Astrocyte of the cerebellum (primary cell): ENCODE measurements at regions not wholly inside any gene's neighbourhood (a gene's known extent, or its start where the extent isn't known, plus 50 kb on each side); places are given as distances from the start of the nearest gene placed in this dataset.

Experiments used
- DNase-seq: peaks from one replicate; pipeline ENCODE4 v3.0.0-alpha.2; 2011; ENCODE audit warnings: low read depth
- H3K4me3 ChIP-seq: 2 replicates; pipeline ENCODE4 v1.5.1; 2011; ENCODE audit warnings: mild to moderate bottlenecking, low read depth, low read length, moderate library complexity
- CTCF ChIP-seq: IDR thresholded peaks from 2 replicates; pipeline ENCODE4 v1.5.1; 2012; ENCODE audit warnings: low read length, low read depth, moderate library complexity, mild to moderate bottlenecking; ENCODE audit errors: missing control alignments
- in situ Hi-C: cut with HindIII; loops from 2 replicates; pipeline ENCODE4 v1.10.0; 2017; ENCODE audit warnings: low sequenced_read_pairs

DNA sequence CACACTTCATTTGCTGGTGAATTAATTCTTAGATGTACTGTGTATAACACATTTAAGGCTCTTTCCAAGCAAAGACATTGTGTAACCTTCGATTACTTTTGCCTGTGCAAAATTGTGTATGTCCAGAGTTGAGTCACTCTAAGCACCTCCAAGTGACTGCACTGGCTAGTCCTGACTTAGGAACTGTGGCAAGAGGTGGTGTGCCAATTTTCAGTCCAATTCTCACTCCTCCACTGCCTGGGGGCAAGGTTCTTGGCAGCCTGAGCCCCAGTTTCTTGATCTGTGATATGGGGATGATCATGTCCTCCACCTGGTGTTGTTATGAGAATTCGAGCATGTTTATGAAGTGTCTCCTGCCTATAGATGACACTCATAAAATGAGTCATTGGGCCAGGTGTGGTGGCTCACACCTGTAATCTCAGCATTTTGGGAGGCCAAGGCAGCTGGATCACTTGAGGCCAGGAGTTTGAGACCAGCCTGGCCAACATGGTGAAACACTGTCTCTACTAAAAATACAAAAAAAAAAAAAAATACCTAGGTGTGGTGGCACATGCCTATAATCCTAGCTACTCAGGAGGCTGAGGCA lies 105.3 kb upstream of the CDYL start:
- in situ Hi-C loops, result no loop called here
- H3K4me3 ChIP-seq, result no peak overlapping the region
- no peak for DNase-seq
- no peak for TF ChIP-seq CTCF

DNA sequence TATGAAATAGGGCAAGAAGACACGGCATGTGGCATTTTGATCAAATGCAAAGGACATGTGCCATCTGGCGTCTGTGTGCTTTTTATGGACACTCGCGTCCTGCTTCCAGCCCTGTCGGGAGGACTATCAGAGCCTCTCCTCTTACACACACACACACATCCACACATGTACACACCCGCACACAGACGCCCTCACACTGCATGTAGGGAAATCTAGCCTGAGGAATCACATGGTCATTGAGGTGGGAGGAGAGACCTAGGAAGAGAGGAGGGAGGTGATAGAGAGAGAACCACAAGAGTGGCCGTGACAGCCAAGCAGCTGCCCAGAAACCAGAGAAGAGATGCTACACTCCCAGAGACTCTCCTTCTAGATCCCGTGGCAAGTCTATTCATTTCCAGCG lies 105.9 kb upstream of the CDYL start:
- in situ Hi-C loops, result no loop called here
- no peak overlapping the region for H3K4me3 ChIP-seq
- no peak for DNase-seq
- no peak for TF ChIP-seq CTCF

DNA sequence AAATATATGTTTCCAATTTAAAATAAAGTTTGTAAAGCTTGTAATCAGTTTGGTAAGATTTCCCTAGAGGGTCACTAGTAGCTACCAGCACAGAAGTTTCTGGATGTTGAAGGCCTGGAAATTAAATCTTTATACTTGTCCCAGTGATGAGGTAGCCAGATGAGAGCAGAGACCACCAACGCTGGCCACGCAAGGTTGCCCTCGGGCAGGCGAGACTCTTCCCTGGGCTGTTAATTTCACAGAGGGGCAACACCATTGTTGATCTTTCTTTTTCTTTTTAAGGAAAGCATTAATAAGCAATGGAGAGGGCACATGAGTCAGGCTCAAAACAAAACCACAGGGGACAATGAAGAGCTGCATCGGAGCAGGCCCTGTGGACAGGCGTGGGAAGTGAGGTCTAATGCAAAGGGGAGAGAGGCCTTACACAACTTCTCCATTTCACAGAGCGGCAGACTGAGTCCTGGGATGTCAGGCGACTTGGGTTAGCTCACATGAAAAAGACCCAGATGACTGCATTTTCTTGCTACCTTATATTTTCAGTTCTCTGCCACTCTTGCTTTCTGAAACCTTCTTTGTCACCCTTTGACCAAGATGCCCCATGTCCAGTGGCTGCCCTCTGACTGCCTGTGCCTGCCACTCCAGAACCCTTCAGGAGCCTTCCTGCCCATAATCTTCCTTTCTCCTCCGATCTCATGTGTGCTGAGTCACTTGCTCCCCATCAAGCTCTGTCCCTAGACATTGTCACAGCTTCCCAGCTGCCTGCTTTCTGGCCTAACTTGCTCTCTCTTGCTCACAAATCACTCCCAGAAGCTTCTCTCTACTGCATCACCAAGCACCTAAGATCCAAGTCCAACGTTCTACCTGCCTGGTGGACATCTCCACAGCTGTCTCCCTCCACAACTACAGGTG lies 107.7 kb upstream of the CDYL start:
- in situ Hi-C loops, result no loop called here
- no peak for TF ChIP-seq CTCF
- H3K4me3 ChIP-seq, result no peak overlapping the region
- DNase-seq, result no peak

GRCh38 chr6:4667591-4667990 lies 108.6 kb upstream of the CDYL start:
- no peak for DNase-seq
- in situ Hi-C loops, result no loop called here
- H3K4me3 ChIP-seq, result no peak overlapping the region
- no peak for TF ChIP-seq CTCF

GRCh38 chr6:4666886-4667513 lies 109.2 kb upstream of the CDYL start:
- in situ Hi-C loops, result no loop called here
- no peak for TF ChIP-seq CTCF
- no peak for DNase-seq
- H3K4me3 ChIP-seq, result no peak overlapping the region

DNA sequence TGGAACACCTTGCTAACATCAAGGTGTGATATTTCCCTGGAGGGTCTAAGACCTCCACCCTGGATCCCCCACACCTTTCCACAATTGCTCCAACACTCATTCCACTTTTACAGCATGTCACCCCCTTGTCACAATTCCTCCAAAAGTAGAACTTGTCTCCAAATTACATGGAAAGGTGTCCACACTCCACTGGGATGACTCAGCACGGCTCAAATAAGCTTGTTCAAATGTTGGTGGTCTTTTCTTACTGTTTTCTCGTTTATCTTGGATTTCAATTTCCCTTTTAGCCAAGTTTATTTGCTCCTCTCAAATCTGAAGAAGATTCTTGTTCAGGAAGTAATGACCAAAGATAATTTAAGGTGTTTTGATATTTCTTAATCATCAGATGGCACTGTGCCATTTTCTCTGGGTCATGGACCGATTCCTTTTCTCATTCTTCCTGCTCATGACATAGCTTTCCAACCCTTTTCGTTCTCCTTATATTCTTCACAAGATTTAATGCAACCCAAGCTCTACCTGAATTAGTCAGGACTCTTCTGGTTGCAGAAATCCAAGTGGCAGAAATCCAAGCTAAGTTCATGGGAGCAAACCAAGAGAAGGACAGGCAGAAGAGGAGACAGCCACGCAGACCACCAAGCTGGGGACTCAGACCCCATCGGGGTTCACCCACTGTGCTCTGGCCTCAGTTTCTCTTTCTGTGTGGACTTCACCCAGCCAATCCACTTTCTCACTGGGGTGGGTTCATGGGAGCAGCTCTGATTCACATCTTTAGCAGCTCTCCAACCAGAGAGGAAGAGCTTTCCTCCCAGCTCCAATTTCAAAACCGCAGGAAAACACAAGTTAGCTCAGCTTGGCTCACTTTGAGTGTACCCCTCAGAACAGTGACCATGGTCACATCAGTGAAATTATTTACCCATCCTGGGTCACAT lies 110.5 kb upstream of the CDYL start:
- no peak for DNase-seq

More for the DNA sequence above, 110.5 kb upstream of the CDYL start:
- TF ChIP-seq CTCF, result no peak
- H3K4me3 ChIP-seq, result no peak overlapping the region
- in situ Hi-C loops, result no loop called here
